ENCODE measurements at regions not wholly inside any gene's neighbourhood (a gene's known extent, or its start where the extent isn't known, plus 50 kb on each side); places are given as distances from the start of the nearest gene placed in this dataset.

GRCh38 chr12:28974166-28974565 is 174.9 kb upstream of the FAR2 start:
- no peak overlapping the region for H4K8ac ChIP-seq (replicated peaks; ENCODE audit: insufficient read length, low read depth, low read length)
- no peak overlapping the region for H2AK5ac ChIP-seq (ENCODE audit: insufficient read length, low read length)
- Mint-ChIP-seq H3K4me3 (no peak overlapping the region), H3K4me1 (no peaks in the 10 kb centered on the region), H3K36me3 (ENCODE audit: insufficient read depth in 1 of 3, low read depth in 3 of 3) (no peaks in the 10 kb centered on the region), H3K27me3 (ENCODE audit: low read depth) (no peaks in the 10 kb centered on the region), H3K9me3 (no peaks in the 10 kb centered on the region; a peak in 1 of 5 replicates), H3K27ac (peak overlapping the region in 1 of 3 experiments; percentile 81; a peak in 1 of 7 replicates)
- no peak overlapping the region for H3K18ac ChIP-seq (ENCODE audit: insufficient read length, low read depth, low read length)
- H3K27ac ChIP-seq (ENCODE audit: insufficient read length, low read depth, low read length): no peak overlapping the region
- H3K9ac ChIP-seq (ENCODE audit: extremely low read depth, insufficient read length, low read length): no peak overlapping the region
- H3K79me2 ChIP-seq (ENCODE audit: insufficient read depth, low read length): no peaks in the 10 kb centered on the region
- no peaks in the 10 kb centered on the region for H3K27me3 ChIP-seq (ENCODE audit: insufficient read depth, low read length)
- H2BK5ac ChIP-seq (ENCODE audit: insufficient read length, low read length): no peak overlapping the region
- no peak overlapping the region for H4K5ac ChIP-seq (ENCODE audit: insufficient read length, low read depth, low read length)
- no peak overlapping the region for H2BK20ac ChIP-seq (ENCODE audit: low read depth, low read length, poor library complexity, severe bottlenecking)
- H3T11ph ChIP-seq (ENCODE audit: low read length): no peak overlapping the region
- H3K14ac ChIP-seq (ENCODE audit: insufficient read depth, low read length): no peak overlapping the region
- H4K20me1 ChIP-seq (ENCODE audit: control insufficient read depth, insufficient read depth, insufficient read length): no peaks in the 10 kb centered on the region
- H4K91ac ChIP-seq (ENCODE audit: insufficient read length, low read depth, low read length): no peak overlapping the region
- H3K23me2 ChIP-seq (ENCODE audit: insufficient read length, low read depth, low read length, poor library complexity, severe bottlenecking): no peaks in the 10 kb centered on the region
- no peak overlapping the region for H3K4me2 ChIP-seq (ENCODE audit: insufficient read depth, insufficient read length, low read length)
- no peak overlapping the region for H2BK15ac ChIP-seq (ENCODE audit: low read depth, low read length)
- no peak for TF ChIP-seq CTCF (conservative IDR thresholded peaks at IDR 0.05)
- DNase-seq: no peak
- no peak overlapping the region for H2BK120ac ChIP-seq (ENCODE audit: low read depth, low read length, poor library complexity, severe bottlenecking)
- no peak overlapping the region for H3K56ac ChIP-seq (ENCODE audit: insufficient read length, low read depth, low read length)
- H3K23ac ChIP-seq (ENCODE audit: insufficient read length, low read depth, low read length): no peak overlapping the region
- no peak overlapping the region for H3K4ac ChIP-seq (ENCODE audit: low read depth, low read length)
- WGBS (ENCODE audit: extremely low coverage, insufficient read length, low lambda C conversion rate): no CpG with 5 or more reads among the region's 1 CpG
- no peaks in the 10 kb centered on the region for H3K4me1 ChIP-seq (ENCODE audit: insufficient read depth, low read length)
- no peaks in the 10 kb centered on the region for H3K9me3 ChIP-seq (ENCODE audit: control insufficient read depth, low read depth, low read length)
- no peaks in the 10 kb centered on the region for H3K79me1 ChIP-seq (ENCODE audit: insufficient read depth, low read depth, low read length, poor library complexity, severe bottlenecking)
- no peak overlapping the region for H2AFZ ChIP-seq (ENCODE audit: low read length)
- H2BK12ac ChIP-seq (ENCODE audit: insufficient read length, low read depth, low read length): no peak overlapping the region

Measured in H9 (cell line).